HG03460 (cell line): ENCODE measurements at regions not wholly inside any gene's neighbourhood (a gene's known extent, or its start where the extent isn't known, plus 50 kb on each side); places are given as distances from the start of the nearest gene placed in this dataset.

Source experiments
- ATAC-seq: cut with Tn5 transposase; IDR thresholded peaks from one replicate; pipeline ENCODE4 v1.9.1; 2021; ENCODE audit not compliant: unreplicated experiment

DNA sequence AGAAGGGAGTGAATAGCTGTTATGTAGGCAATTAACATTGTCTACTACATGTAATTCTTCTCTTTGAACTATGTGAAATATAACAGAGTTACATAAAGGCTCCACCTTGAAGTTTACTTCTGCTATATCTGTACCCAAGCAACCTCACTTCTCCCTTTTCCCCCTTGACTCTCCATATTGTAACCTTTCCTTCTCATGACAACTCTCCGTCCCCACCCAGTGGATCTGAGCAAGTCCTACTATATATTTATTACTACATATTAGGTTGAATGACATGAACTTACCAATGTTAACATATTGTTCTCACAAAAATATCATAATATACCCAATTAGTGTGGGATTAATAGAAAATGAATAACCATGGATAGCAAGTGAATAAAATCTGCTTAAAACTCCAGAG lies 93.2 kb upstream of the ATP8A1 start:
- ATAC-seq: peak; percentile 76

- ATAC-seq: no peak
Observed at GRCh38 chr4:42747971-42748370, 91.1 kb upstream of the ATP8A1 start.

- ATAC-seq: no peak
Observed at GRCh38 chr4:42736527-42737195, 79.8 kb upstream of the ATP8A1 start.

DNA sequence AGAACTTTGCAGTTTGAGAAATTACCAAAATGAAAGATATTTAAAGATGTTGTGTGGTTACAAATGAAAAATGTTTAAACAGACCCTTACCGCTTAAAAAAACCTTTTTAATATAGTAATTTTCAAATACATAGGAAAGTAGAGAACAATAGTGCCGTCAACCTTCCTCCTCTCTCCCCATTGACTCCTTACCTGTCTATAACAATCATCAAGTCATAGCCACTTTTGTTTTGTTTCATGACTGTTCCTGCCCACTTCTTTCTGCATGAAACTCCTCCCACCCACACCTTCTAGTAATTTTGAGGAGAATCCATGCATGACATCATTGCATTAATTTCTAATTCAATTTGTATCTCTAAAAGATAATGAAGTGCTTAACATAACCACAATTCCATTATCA lies 76.5 kb upstream of the ATP8A1 start:
- ATAC-seq: no peak

GRCh38 chr4:42732776-42733175 lies 75.9 kb upstream of the ATP8A1 start:
- ATAC-seq: no peak

GRCh38 chr4:42729505-42730237 lies 72.8 kb upstream of the ATP8A1 start:
- ATAC-seq: no peak

- no peak for ATAC-seq
Observed at GRCh38 chr4:42724451-42724850, 67.5 kb upstream of the ATP8A1 start.

DNA sequence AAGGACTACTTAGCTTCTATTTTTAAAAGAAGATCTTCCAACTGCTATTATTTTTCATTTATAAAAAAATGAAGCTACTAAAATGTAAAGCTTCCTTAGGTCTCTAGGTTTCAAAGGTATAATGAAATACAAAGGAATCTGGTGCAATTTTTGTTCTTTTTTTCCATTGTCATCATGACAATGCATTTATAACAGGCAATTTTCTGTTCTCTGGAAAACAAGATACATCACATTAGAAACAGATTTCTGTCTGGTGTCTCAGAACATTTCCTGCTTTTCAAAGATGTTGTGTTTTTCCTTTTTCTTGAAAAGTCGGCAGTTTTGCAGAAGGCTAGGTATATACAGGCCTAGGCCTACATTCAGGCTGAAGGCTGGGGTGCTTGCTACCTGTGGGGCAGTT lies 63.6 kb upstream of the ATP8A1 start:
- no peak for ATAC-seq

DNA sequence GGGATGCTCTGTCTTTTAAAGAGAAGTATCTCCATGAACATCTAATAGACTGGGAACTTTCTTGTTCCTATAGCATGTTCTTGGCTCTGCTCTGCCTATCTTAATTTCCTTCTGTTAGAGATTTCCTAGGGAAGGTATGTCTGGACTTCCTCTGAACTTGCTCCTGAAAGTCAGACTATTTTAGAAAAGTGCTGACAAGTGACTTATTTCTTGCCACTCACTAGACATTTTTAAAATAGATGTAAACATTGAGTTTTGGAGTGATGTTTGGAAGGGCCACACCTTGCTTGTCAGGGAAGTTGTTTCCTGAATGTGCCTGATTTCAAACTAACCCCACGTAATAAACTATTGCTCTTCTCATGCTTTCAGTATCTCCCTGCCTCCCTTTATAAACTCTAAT lies 62.4 kb upstream of the ATP8A1 start:
- ATAC-seq: no peak

GRCh38 chr4:42718336-42718735 lies 61.4 kb upstream of the ATP8A1 start:
- no peak for ATAC-seq

DNA sequence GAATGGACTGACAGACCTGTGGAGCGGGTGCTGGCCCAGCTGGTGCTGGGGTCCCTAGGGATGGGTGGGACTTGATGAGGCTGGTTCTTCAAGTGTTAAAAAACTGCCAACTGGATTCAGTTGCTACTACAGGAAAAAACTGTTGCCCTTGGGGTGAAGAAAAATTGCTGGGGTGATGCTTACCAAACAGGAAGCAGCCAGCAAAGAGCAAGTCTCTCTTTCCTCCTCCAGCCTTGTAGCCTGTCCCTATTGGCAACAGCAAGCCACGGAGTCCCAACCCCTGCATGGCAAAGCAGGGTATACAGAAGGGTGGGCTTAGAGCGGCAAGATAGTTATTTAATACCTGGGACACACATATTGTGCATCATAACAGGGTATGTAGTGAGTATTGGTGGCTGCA lies 60.1 kb upstream of the ATP8A1 start:
- ATAC-seq: no peak

- no peak for ATAC-seq
Observed at GRCh38 chr4:42715807-42716482, 59.0 kb upstream of the ATP8A1 start.

DNA sequence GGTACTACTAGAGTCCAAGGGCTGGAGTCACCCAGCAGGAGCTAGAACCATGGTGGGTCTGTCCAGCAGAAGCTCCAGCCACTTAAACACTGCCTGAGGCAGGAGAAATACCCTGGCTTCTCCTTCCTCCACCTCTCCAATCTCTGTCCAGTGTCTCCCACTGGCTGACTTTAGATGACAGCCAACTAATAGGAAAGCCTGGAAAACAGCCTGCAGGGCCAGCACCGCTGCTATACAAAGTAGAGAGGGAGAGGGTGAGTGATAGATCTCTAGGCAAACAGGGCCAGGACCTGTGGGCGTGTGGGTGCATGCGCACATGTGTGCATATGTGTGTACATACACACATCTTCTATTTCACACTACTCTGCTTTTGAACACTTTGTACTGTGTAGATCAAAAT lies 56.5 kb upstream of the ATP8A1 start:
- no peak for ATAC-seq

GRCh38 chr4:42712854-42713253 lies 55.9 kb upstream of the ATP8A1 start:
- no peak for ATAC-seq

GRCh38 chr4:42711496-42711895 lies 54.6 kb upstream of the ATP8A1 start:
- no peak for ATAC-seq

GRCh38 chr4:42710761-42711160 lies 53.9 kb upstream of the ATP8A1 start:
- ATAC-seq: no peak

DNA sequence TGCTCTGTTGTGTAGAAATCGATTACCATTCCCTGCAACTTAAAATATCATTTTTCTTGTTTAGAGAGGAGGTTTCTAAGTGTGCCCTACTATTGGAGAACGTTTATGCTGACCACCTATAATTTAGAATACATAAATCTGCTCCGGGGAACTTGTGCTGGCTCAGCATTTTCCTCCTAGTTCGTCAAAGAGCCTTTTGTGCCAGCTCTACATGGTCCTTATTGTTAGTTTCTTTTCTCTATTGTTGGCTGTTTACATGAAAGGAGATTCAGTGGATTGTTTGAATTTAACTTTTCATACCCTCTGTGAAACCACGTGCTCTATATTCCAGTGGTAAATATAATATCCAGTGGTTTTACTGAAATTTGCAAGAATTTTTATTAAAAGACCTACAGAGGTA lies 53.4 kb upstream of the ATP8A1 start:
- no peak for ATAC-seq

DNA sequence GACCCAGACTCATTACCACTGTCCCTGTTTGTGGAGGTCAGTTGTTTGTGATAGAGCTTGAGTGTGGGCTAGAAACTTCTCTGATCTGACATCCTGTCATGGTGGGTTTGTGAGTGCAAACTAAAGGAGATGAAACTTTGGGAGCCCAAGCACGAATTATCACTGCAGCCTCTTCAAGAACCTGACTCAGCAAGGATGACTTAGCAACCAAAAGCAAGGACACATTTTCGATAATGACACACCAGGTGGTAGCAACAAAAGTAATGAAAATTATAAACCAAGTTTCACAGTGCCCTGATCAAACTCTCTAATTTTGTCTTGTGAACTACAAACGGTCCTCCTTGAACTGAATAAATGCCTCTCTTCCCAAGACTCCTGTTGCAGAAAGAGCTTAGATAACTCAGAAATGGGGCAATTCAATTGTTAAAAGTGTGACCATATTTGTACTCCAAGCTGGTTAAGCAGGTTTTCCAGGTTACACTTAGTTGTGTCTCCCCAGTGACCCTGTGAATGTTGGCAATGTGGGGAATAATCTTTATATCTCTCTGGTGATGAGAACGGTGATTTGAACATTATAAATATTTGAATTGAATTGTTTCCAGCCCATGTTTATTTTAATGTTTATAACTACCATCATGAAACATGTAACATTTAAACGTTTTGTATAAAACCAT lies 52.6 kb upstream of the ATP8A1 start:
- ATAC-seq: no peak

DNA sequence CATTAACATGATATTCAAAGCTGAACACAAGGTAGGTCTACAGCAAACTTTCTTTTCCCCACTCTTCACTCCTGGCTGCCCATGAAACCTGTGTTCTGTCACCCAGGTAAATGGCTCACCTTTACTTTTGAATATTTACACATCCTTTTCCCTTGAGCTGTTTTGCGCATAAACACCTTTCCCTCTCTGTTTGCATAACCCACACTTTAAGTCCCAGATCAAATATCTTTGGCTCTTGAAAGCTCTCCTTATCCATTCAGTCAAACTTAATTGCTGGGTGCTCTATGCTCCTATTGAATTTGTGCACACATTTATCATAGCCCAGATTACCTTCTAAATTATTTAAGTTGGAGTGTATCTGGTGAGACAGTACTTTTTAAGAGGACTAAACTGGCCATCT lies 51.7 kb upstream of the ATP8A1 start:
- no peak for ATAC-seq
